ENCODE measurements at regions not wholly inside any gene's neighbourhood (a gene's known extent, or its start where the extent isn't known, plus 50 kb on each side); places are given as distances from the start of the nearest gene placed in this dataset.

- no peaks in the 10 kb centered on the region for H3K4me1 ChIP-seq (replicated peaks; ENCODE audit: insufficient read depth)
- no peaks in the 10 kb centered on the region for H3K27me3 ChIP-seq (ENCODE audit: insufficient read depth, low read depth)
- H4K20me1 ChIP-seq (ENCODE audit: insufficient read depth), result no peaks in the 10 kb centered on the region
- intact Hi-C loops (cut with micrococcal nuclease; ENCODE audit: unreplicated experiment), result no loop called here
- no peak overlapping the region for H3K27ac ChIP-seq
- CTCF ChIA-PET, result no interaction called here
- TF ChIP-seq EZH2 (IDR thresholded peaks at IDR 0.05; ENCODE audit: low read depth), result no peak
- no peak for TF ChIP-seq CTCF (conservative IDR thresholded peaks at IDR 0.05)
- no peaks in the 10 kb centered on the region for H3K36me3 ChIP-seq (ENCODE audit: low read depth)
- BruUV-seq (replicated peaks), result no TSS peak
- no peaks in the 10 kb centered on the region for H3F3A ChIP-seq (ENCODE audit: insufficient read depth, low read depth)
- H3K4me3 ChIP-seq, result no peak overlapping the region
- H3K9me3 ChIP-seq (ENCODE audit: insufficient read depth, low read depth), result no peaks in the 10 kb centered on the region
- H3K4me2 ChIP-seq, result no peak overlapping the region
- H2AFZ ChIP-seq, result no peak overlapping the region
- DNase-seq, result no peak
- no peaks in the 10 kb centered on the region for H3K9me2 ChIP-seq (ENCODE audit: insufficient read depth)
- POLR2A ChIA-PET (ENCODE audit: unreplicated experiment), result no interaction called here
- no peaks in the 10 kb centered on the region for H3K79me2 ChIP-seq (ENCODE audit: low read depth)
These were observed 2112.2 kb upstream of the C9orf72 start for GRCh38 chr9:29685531-29685930.

- CTCF ChIA-PET, result no interaction called here
- intact Hi-C loops (cut with micrococcal nuclease; ENCODE audit: unreplicated experiment), result no loop called here
These were observed 2117.9 kb upstream of the C9orf72 start for GRCh38 chr9:29691145-29691544.

GRCh38 chr9:29691758-29692407, 2118.6 kb upstream of the C9orf72 start:
- H3K79me2 ChIP-seq (ENCODE audit: low read depth), result no peaks in the 10 kb centered on the region
- no peaks in the 10 kb centered on the region for H3K36me3 ChIP-seq (ENCODE audit: low read depth)
- no TSS peak for BruUV-seq (replicated peaks)
- H4K20me1 ChIP-seq (ENCODE audit: insufficient read depth), result no peaks in the 10 kb centered on the region
- no peak overlapping the region for H2AFZ ChIP-seq
- H3K4me3 ChIP-seq, result no peak overlapping the region
- no peak for TF ChIP-seq CTCF (conservative IDR thresholded peaks at IDR 0.05)
- TF ChIP-seq EZH2 (IDR thresholded peaks at IDR 0.05; ENCODE audit: low read depth), result no peak
- intact Hi-C loops (cut with micrococcal nuclease; ENCODE audit: unreplicated experiment), result no loop called here
- no peaks in the 10 kb centered on the region for H3K4me1 ChIP-seq (replicated peaks; ENCODE audit: insufficient read depth)
- H3K9me3 ChIP-seq (ENCODE audit: insufficient read depth, low read depth), result no peaks in the 10 kb centered on the region
- no peak overlapping the region for H3K4me2 ChIP-seq
- no peaks in the 10 kb centered on the region for H3F3A ChIP-seq (ENCODE audit: insufficient read depth, low read depth)
- ChIA-PET POLR2A (ENCODE audit: unreplicated experiment) (no interaction called here), CTCF (no interaction called here)
- peak in 1 of 2 experiments; percentile 0 for DNase-seq
- no peak overlapping the region for H3K27ac ChIP-seq
- no peaks in the 10 kb centered on the region for H3K9me2 ChIP-seq (ENCODE audit: insufficient read depth)
- no peaks in the 10 kb centered on the region for H3K27me3 ChIP-seq (ENCODE audit: insufficient read depth, low read depth)

More at GRCh38 chr9:29691145-29691544, 2117.9 kb upstream of the C9orf72 start:
- TF ChIP-seq CTCF (conservative IDR thresholded peaks at IDR 0.05), result no peak
- no peaks in the 10 kb centered on the region for H3K36me3 ChIP-seq (ENCODE audit: low read depth)
- H3K9me2 ChIP-seq (ENCODE audit: insufficient read depth), result no peaks in the 10 kb centered on the region
- H3K27me3 ChIP-seq (ENCODE audit: insufficient read depth, low read depth), result no peaks in the 10 kb centered on the region
- no peaks in the 10 kb centered on the region for H3K79me2 ChIP-seq (ENCODE audit: low read depth)
- no peak overlapping the region for H3K4me2 ChIP-seq
- H3K27ac ChIP-seq, result no peak overlapping the region
- no peaks in the 10 kb centered on the region for H4K20me1 ChIP-seq (ENCODE audit: insufficient read depth)
- no peaks in the 10 kb centered on the region for H3F3A ChIP-seq (ENCODE audit: insufficient read depth, low read depth)
- H2AFZ ChIP-seq, result no peak overlapping the region
- no peaks in the 10 kb centered on the region for H3K9me3 ChIP-seq (ENCODE audit: insufficient read depth, low read depth)
- no TSS peak for BruUV-seq (replicated peaks)
- POLR2A ChIA-PET (ENCODE audit: unreplicated experiment), result no interaction called here
- no peak for DNase-seq
- no peak overlapping the region for H3K4me3 ChIP-seq
- no peaks in the 10 kb centered on the region for H3K4me1 ChIP-seq (replicated peaks; ENCODE audit: insufficient read depth)

Measured in PC-9 (cell line).